Fibroblast of skin of left biceps (primary cell): ENCODE measurements at regions not wholly inside any gene's neighbourhood (a gene's known extent, or its start where the extent isn't known, plus 50 kb on each side); places are given as distances from the start of the nearest gene placed in this dataset.
"Not testable (repeated sequence)": the region's sequence is repeated elsewhere in the genome, so short reads cannot be mapped to it uniquely, and the experiment has no call there.

ENCODE experiments used
- DNase-seq, 2 experiments: peaks; one replicate each; pipeline ENCODE4 v3.0.0-alpha.2; 2013; ENCODE audit warnings: low read depth in 2 of 2

DNA sequence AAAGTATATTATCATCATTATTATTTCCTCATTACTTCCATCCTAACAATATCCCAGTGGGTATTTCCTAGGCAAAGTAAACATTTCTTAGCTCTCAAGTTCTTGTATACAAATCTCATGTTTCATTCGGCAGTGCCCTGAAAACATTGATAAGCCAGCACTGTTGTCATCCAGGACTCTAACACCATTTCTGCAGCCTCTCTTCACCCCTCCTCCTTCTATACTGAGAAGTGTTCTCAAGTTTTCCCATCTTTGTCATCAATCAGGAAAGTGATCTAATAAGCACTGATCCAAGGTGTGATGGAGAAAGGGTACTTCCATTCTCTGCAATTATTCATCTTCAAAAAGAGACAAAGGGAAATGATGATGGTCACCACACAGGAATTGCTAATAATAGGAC, 168.4 kb upstream of the CCDC54 start:
- DNase-seq, result no peak

DNA sequence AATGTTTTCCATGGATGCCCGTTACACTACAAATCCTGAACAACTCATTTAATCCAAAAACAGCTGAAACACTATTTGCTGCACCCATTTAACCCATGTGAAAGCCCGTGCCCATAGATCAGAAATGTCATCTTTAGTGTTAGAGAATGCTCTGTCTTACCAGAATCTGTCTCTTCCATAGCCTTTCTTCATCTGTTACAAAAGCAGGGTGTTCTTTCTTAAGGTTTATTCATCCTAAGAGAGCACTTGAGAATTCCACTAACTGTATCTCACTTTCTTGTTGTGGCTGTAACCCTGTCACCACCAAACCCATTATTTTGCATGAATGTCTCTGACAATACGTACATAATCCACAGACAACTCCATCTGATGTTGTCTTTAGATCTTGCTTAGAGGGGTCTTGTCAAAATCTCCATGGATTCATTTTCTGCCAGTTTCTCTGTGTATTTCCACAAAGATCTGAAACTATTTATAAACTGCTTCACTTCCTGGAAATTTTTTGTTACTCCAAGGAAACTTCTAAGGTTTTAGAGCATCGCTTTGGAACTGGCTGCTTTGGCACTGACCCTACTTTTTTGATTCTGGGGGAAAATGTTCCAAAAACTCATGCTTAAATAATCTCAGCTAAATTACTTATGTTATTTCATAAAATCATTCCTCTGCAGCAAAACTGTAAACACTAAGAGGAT, 167.8 kb upstream of the CCDC54 start:
- DNase-seq, result no peak

- DNase-seq, result no peak
Measured at GRCh38 chr3:107211608-107212007, 165.6 kb upstream of the CCDC54 start.

GRCh38 chr3:107212618-107213017, 164.6 kb upstream of the CCDC54 start:
- no peak for DNase-seq

DNA sequence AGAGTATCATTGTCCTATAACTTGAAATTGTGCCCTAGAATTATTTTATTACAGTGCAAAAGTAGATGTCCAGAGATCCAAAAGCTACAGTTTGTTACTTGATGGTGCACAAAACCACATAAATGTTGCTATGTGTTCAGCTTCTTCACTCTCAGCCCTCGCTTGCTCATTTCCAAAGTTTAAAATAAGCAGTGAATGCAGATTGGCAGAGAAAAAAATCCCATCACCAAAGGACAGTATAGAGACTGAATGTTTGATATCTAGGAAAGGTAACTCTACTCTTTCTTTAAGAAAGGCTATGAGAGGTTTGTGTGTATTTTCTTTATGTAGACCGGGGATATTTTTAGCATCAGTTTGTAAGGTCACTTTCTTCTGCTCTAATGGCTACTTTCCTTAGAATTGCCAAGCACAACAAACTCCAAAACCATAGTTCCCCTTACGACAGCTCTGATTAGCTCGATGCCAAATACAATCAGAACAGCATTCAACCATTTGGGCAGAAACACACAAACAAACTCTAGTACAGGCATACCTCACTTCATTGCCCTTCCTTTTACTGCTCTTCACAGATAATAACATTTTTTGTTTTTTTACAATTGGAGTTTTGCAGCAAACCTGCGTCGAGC, 164.1 kb upstream of the CCDC54 start:
- DNase-seq, result no peak

DNA sequence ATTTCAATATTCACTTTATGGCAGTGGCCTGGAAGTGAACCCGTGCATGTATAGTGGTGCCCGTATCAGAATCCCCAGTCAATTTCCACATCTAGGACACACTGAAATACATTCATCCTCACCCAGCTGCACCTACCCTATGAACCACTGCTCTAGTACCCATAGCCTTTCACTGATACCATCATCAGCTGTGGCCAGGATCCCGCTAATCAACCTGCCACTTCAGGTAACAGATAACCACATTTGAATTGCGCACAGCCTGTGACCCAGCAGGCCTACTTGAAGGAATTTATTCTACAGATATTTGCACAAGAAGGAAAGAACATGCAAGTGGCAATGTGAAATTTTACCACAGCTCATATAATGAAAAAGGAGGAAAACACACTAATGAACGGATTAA, 161.0 kb upstream of the CCDC54 start:
- no peak for DNase-seq

- DNase-seq, result peak; percentile 57 to 61
Measured at GRCh38 chr3:107216711-107217110, 160.5 kb upstream of the CCDC54 start.

GRCh38 chr3:107217172-107217571, 160.1 kb upstream of the CCDC54 start:
- DNase-seq, result peak; percentile 64 to 74

GRCh38 chr3:107218864-107219269, 158.4 kb upstream of the CCDC54 start:
- no peak for DNase-seq

DNA sequence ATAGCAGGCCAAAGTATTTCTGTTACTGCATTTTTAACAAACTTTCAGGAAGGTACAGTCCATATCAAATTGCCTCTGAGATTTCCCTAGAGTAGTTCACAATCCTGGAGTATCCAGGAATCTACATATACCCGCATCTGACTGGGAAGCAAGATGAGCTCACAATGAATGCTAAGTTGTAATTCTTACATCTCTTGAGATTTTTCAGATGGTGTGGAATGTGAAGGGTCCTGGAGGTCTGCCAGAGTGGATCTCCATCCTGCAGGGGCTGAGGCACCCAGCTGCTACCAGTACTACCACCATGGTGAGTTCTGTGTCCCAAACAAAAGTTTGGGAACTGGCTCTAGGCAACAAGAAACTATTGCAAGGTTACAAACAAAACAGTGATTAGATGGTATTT, 156.7 kb upstream of the CCDC54 start:
- DNase-seq, result no peak

GRCh38 chr3:107221856-107222255, 155.4 kb upstream of the CCDC54 start:
- DNase-seq, result no peak

- no peak for DNase-seq
Measured at GRCh38 chr3:107222907-107223306, 154.3 kb upstream of the CCDC54 start.

DNA sequence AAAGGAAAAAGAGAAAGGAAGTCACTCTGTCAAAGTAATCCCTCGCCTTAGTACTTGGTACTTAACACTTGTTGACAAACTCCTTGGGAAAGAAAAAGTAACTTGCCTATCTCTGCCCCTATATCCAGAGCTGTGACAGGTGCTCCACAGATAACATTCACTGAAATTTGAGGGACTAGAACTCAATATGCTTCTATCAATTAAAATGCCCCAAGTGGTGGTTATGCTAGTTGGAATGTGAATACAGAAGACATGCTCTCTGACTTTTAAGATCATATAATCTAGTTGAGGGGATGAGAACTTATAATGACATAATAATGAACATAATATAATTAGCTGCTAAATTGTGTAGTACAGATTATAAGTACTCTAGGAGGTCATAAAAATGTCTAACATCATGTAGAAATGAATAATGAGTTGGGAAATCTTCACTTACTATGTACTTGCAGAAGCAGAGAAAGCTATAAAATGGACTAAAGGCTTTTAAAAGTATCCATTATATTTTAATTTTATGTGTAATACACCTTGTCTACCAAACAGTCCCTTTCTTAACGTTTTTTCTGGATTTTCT, 153.1 kb upstream of the CCDC54 start:
- DNase-seq, result no peak

DNA sequence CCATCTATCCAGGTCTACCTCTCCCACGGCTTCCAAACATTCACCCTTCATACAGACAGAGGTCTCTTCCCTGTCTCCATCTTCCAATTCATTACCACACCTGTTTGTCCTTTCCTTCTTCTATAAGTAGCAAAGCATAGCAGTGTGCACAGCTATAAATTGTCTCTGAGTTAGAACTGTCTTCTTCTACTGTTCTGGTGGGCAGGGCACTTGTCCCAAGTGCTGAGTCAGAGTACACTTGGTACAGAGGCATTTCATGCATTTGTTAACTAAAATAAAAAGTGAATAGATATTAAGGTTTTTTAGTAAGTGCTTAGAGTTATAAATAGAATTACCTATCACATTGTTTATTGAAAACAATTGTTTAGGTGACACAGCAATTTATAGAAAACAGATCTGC, 150.1 kb upstream of the CCDC54 start:
- no peak for DNase-seq

DNA sequence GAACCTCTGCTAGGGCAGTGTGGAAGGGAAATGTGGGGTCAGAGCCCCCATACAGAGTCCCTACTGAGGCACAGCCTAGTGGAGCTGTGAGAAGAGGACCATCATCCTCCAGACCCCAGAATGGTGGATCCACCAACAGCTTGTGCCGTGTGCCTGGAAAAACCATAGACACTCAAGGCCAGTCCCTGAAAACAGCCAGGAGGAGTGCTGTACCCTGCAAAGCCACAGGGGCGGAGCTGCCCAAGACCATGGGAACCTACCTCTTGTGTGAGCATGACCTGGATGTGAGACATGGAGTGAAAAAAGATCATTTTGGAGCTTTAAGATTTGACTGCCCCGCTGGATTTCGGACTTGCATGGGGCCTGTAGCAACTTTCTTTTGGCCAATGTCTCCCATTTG, 143.4 kb upstream of the CCDC54 start:
- DNase-seq, result not testable (repeated sequence)

- no peak for DNase-seq
Measured at GRCh38 chr3:107235193-107235927, 141.9 kb upstream of the CCDC54 start.

GRCh38 chr3:107235928-107236315, 141.3 kb upstream of the CCDC54 start:
- DNase-seq, result peak; percentile 49 to 56

GRCh38 chr3:107236655-107237337, 140.4 kb upstream of the CCDC54 start:
- DNase-seq, result no peak

DNA sequence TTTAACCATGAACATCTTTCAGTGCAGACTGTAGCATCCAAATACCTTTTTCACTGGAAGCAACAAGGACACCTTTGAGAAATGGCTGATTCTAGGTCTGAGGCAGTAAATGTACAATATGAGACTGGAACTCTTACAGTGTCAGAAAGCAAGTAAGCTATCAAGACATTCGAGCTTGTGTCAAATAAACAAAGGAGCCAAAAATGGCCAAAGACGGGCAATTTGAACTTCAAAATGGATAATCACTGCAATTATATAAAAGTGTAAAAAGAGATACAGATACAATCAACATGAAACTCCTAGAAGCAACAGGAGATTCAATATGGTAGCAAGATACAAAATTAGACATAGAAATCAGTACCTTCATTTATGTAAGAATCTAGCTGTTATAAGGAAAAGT, 138.5 kb upstream of the CCDC54 start:
- DNase-seq, result no peak

DNA sequence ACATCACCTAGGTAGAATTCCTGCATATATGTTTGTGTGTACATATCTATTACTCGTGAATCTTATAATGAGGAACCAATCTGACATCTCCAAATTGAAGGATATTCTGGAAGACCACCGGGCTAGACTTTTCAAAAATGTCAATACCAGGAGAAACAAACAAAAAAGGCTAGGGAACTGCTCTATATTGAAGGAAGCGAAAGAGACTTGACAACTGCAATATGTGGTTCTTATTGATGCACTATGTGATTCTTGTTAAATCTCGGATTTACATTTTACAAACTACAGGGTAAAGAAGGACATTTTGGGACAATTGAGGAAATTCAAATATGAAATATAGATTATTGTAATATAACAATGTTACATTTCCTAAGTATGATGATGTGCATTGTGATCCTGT, 137.5 kb upstream of the CCDC54 start:
- no peak for DNase-seq

GRCh38 chr3:107240183-107241091, 136.8 kb upstream of the CCDC54 start:
- peak; percentile 44 to 50 for DNase-seq
